Neural progenitor cell (in vitro differentiated cells): ENCODE measurements at regions not wholly inside any gene's neighbourhood (a gene's known extent, or its start where the extent isn't known, plus 50 kb on each side); places are given as distances from the start of the nearest gene placed in this dataset.

ENCODE experiments used
- DNase-seq: peaks from one replicate; pipeline ENCODE4 v3.0.0-alpha.2; 2016; ENCODE audit warnings: low spot score
- H2AFZ ChIP-seq: fragments of 200-600 bp; sonication (generic); replicated peaks from 2 replicates; pipeline ENCODE4 v1.6.1; 2016; ENCODE audit warnings: antibody characterized with exemption
- H3F3A ChIP-seq: fragments of 200-600 bp; sonication (generic); 2 replicates; pipeline ENCODE4 v1.6.1; 2016; ENCODE audit warnings: antibody characterized with exemption, low read depth
- H3K27ac ChIP-seq: fragments of 200-600 bp; sonication (generic); 2 replicates; pipeline ENCODE4 v1.5.1; 2016; ENCODE audit warnings: mild to moderate bottlenecking
- H3K27me3 ChIP-seq: fragments of 200-600 bp; sonication (generic); 2 replicates; pipeline ENCODE4 v1.6.1; 2016; ENCODE audit warnings: mild to moderate bottlenecking, moderate library complexity
- H3K36me3 ChIP-seq: fragments of 200-600 bp; sonication (generic); 2 replicates; pipeline ENCODE4 v1.5.1; 2016
- H3K4me1 ChIP-seq: fragments of 200-600 bp; sonication (generic); 2 replicates; pipeline ENCODE4 v1.6.1; 2016; ENCODE audit warnings: mixed run types
- H3K4me2 ChIP-seq: fragments of 200-600 bp; sonication (generic); 2 replicates; pipeline ENCODE4 v1.6.1; 2016
- H3K4me3 ChIP-seq: fragments of 200-600 bp; sonication (generic); 2 replicates; pipeline ENCODE4 v1.5.1; 2016
- H3K79me2 ChIP-seq: fragments of 200-600 bp; sonication (generic); 2 replicates; pipeline ENCODE4 v1.6.1; 2016; ENCODE audit warnings: low read depth
- H3K9ac ChIP-seq: fragments of 200-600 bp; sonication (generic); 2 replicates; pipeline ENCODE4 v1.6.1; 2016
- H3K9me3 ChIP-seq: fragments of 200-600 bp; sonication (generic); 2 replicates; pipeline ENCODE4 v1.5.1; 2016; ENCODE audit warnings: low read depth
- H4K20me1 ChIP-seq: fragments of 200-600 bp; sonication (generic); 2 replicates; pipeline ENCODE4 v1.6.1; 2016; ENCODE audit warnings: low read depth
- H3K27ac Mint-ChIP-seq: 3 replicates; pipeline ENCODE4 v1.8.0; 2021; ENCODE audit warnings: mixed read lengths
- H3K27me3 Mint-ChIP-seq: 2 replicates; pipeline ENCODE4 v1.8.0; 2022; ENCODE audit warnings: low read depth, mild to moderate bottlenecking, inconsistent platforms, moderate library complexity, mixed read lengths; ENCODE audit not compliant: insufficient read depth
- H3K36me3 Mint-ChIP-seq: 3 replicates; pipeline ENCODE4 v1.8.0; 2021; ENCODE audit warnings: mixed read lengths
- H3K4me1 Mint-ChIP-seq: 3 replicates; pipeline ENCODE4 v1.8.0; 2021; ENCODE audit warnings: mixed read lengths
- H3K4me3 Mint-ChIP-seq: 3 replicates; pipeline ENCODE4 v1.8.0; 2021; ENCODE audit warnings: mild to moderate bottlenecking, moderate library complexity, mixed read lengths
- H3K9me3 Mint-ChIP-seq: 3 replicates; pipeline ENCODE4 v1.8.0; 2020; ENCODE audit warnings: mixed read lengths
- CTCF ChIP-seq: fragments of 200-600 bp; sonication (generic); IDR thresholded peaks from 2 replicates; pipeline ENCODE4 v1.5.1; 2017; ENCODE audit warnings: antibody characterized with exemption, mild to moderate bottlenecking
- EZH2 ChIP-seq: fragments of 200-600 bp; sonication (generic); IDR thresholded peaks from 2 replicates; pipeline ENCODE4 v1.6.1; 2017; ENCODE audit warnings: antibody characterized with exemption, mild to moderate bottlenecking, moderate library complexity
- EZH2phosphoT487 ChIP-seq: fragments of 200-600 bp; sonication (generic); IDR thresholded peaks from 2 replicates; pipeline ENCODE4 v1.6.1; 2017; ENCODE audit warnings: antibody characterized with exemption

GRCh38 chr10:85060944-85061343 lies 732.6 kb downstream of the CCSER2 start:
- Mint-ChIP-seq H3K4me1 (peaks cover 9% of the 10 kb centered on the region), H3K27ac (no peak overlapping the region), H3K9me3 (peaks cover 16% of the 10 kb centered on the region), H3K4me3 (no peak overlapping the region), H3K27me3 (no peaks in the 10 kb centered on the region), H3K36me3 (peaks cover 6% of the 10 kb centered on the region)
- Histone ChIP-seq H3K9ac (no peak overlapping the region), H2AFZ (no peak overlapping the region), H3K27me3 (no peaks in the 10 kb centered on the region), H3K4me1 (no peaks in the 10 kb centered on the region), H3K4me3 (no peak overlapping the region), H3K9me3 (no peaks in the 10 kb centered on the region), H4K20me1 (no peaks in the 10 kb centered on the region), H3K36me3 (peaks cover 6% of the 10 kb centered on the region), H3K4me2 (no peak overlapping the region), H3K79me2 (no peaks in the 10 kb centered on the region), H3K27ac (no peak overlapping the region), H3F3A (no peaks in the 10 kb centered on the region)
- TF ChIP-seq CTCF (no peak), EZH2phosphoT487 (no peak), EZH2 (no peak)
- no peak for DNase-seq

GRCh38 chr10:85061401-85061800 lies 733.0 kb downstream of the CCSER2 start:
- Histone ChIP-seq H2AFZ (no peak overlapping the region), H3K9me3 (no peaks in the 10 kb centered on the region), H3K79me2 (no peaks in the 10 kb centered on the region), H3K36me3 (peaks cover 6% of the 10 kb centered on the region), H3K27me3 (no peaks in the 10 kb centered on the region), H3F3A (no peaks in the 10 kb centered on the region), H3K9ac (no peak overlapping the region), H3K27ac (no peak overlapping the region), H4K20me1 (no peaks in the 10 kb centered on the region), H3K4me2 (no peak overlapping the region), H3K4me1 (no peaks in the 10 kb centered on the region), H3K4me3 (no peak overlapping the region)
- H3K9me3 Mint-ChIP-seq, result peaks cover 12% of the 10 kb centered on the region
- no peak for DNase-seq
- H3K36me3 Mint-ChIP-seq, result peaks cover 4% of the 10 kb centered on the region
- H3K27me3 Mint-ChIP-seq, result no peaks in the 10 kb centered on the region
- H3K4me1 Mint-ChIP-seq, result peaks cover 9% of the 10 kb centered on the region
- H3K4me3 Mint-ChIP-seq, result no peak overlapping the region
- no peak overlapping the region for H3K27ac Mint-ChIP-seq
- TF ChIP-seq EZH2phosphoT487, result no peak
- no peak for TF ChIP-seq EZH2
- TF ChIP-seq CTCF, result no peak

GRCh38 chr10:85067955-85068354 lies 739.6 kb downstream of the CCSER2 start:
- no peaks in the 10 kb centered on the region for H3K27me3 ChIP-seq
- no peaks in the 10 kb centered on the region for H3K9me3 ChIP-seq
- no peaks in the 10 kb centered on the region for H3K4me1 ChIP-seq
- peaks cover 6% of the 10 kb centered on the region for H3K36me3 ChIP-seq
- Mint-ChIP-seq H3K4me1 (no peaks in the 10 kb centered on the region), H3K4me3 (no peak overlapping the region), H3K27ac (no peak overlapping the region), H3K36me3 (no peaks in the 10 kb centered on the region), H3K27me3 (no peaks in the 10 kb centered on the region), H3K9me3 (peaks cover 6% of the 10 kb centered on the region)
- H3K9ac ChIP-seq, result no peak overlapping the region
- H3F3A ChIP-seq, result no peaks in the 10 kb centered on the region
- TF ChIP-seq EZH2phosphoT487 (no peak), CTCF (no peak), EZH2 (no peak)
- no peak overlapping the region for H3K4me3 ChIP-seq
- H3K27ac ChIP-seq, result no peak overlapping the region
- DNase-seq, result no peak
- no peak overlapping the region for H2AFZ ChIP-seq
- H3K4me2 ChIP-seq, result no peak overlapping the region
- H3K79me2 ChIP-seq, result no peaks in the 10 kb centered on the region
- no peaks in the 10 kb centered on the region for H4K20me1 ChIP-seq
